ENCODE measurements at regions not wholly inside any gene's neighbourhood (a gene's known extent, or its start where the extent isn't known, plus 50 kb on each side); places are given as distances from the start of the nearest gene placed in this dataset.

DNA sequence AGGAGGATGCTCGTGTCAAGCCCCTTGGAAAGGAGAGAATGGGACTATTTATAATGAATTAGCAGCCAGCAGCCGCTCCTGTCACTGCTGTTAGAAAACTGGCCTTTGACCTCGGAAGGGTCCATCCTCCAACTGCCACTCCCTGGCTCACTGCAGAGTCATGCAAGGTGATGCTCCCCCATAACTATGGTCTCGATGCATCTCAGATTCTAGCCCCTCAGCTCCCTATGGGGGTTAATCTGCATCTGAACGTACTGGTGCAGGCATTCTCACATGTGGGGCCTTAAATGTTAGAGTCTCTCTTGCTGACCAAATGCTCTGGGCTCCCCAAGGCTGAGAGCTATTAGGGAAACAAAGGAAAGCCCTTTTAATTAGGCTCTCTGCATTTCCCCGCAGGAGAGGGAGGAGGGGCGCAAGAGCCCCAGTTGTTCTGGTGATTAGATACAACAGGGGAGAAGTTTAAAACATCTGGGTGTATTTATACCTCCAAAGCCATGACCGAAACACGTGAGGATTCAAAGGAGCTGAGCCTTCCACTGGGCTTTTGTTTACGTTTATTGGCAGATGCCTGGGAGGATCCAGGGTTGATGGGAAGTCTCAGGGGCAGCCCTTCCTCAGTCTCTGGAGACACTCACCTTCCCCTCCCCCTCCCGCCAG is 182.5 kb downstream of the OPA1 start:
- 64% methylated on average over 11 of the region's 11 CpGs for WGBS (ENCODE audit: low lambda C conversion rate, missing lambda C conversion rate)
- no peak for DNase-seq (ENCODE audit: low spot score)
- H4K20me1 ChIP-seq (ENCODE audit: insufficient read depth, poor library complexity, severe bottlenecking), result no peaks in the 10 kb centered on the region
- no peaks in the 10 kb centered on the region for H3K9me2 ChIP-seq (replicated peaks; ENCODE audit: insufficient read depth)
- H3K27me3 ChIP-seq, result no peaks in the 10 kb centered on the region
- H3K4me2 ChIP-seq, result no peak overlapping the region
- H3K4me1 ChIP-seq (ENCODE audit: insufficient read depth), result peaks cover 13% of the 10 kb centered on the region
- no peak overlapping the region for H2AFZ ChIP-seq
- H3K9me3 ChIP-seq (ENCODE audit: low read depth), result no peaks in the 10 kb centered on the region
- no peak overlapping the region for H3K27ac ChIP-seq
- TF ChIP-seq, protein P1, sequence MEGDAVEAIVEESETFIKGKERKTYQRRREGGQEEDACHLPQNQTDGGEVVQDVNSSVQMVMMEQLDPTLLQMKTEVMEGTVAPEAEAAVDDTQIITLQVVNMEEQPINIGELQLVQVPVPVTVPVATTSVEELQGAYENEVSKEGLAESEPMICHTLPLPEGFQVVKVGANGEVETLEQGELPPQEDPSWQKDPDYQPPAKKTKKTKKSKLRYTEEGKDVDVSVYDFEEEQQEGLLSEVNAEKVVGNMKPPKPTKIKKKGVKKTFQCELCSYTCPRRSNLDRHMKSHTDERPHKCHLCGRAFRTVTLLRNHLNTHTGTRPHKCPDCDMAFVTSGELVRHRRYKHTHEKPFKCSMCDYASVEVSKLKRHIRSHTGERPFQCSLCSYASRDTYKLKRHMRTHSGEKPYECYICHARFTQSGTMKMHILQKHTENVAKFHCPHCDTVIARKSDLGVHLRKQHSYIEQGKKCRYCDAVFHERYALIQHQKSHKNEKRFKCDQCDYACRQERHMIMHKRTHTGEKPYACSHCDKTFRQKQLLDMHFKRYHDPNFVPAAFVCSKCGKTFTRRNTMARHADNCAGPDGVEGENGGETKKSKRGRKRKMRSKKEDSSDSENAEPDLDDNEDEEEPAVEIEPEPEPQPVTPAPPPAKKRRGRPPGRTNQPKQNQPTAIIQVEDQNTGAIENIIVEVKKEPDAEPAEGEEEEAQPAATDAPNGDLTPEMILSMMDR (IDR thresholded peaks at IDR 0.05; ENCODE audit: poor library complexity), result no peak
- TF ChIP-seq EZH2phosphoT487 (IDR thresholded peaks at IDR 0.05; ENCODE audit: low read depth, severe bottlenecking, unreplicated experiment) (no peak), EZH2 (IDR thresholded peaks at IDR 0.05; ENCODE audit: borderline replicate concordance) (no peak)
- H3K79me2 ChIP-seq, result no peaks in the 10 kb centered on the region
- no peak overlapping the region for H3K4me3 ChIP-seq
- no peaks in the 10 kb centered on the region for H3K36me3 ChIP-seq (replicated peaks; ENCODE audit: insufficient read depth, low read depth)

DNA sequence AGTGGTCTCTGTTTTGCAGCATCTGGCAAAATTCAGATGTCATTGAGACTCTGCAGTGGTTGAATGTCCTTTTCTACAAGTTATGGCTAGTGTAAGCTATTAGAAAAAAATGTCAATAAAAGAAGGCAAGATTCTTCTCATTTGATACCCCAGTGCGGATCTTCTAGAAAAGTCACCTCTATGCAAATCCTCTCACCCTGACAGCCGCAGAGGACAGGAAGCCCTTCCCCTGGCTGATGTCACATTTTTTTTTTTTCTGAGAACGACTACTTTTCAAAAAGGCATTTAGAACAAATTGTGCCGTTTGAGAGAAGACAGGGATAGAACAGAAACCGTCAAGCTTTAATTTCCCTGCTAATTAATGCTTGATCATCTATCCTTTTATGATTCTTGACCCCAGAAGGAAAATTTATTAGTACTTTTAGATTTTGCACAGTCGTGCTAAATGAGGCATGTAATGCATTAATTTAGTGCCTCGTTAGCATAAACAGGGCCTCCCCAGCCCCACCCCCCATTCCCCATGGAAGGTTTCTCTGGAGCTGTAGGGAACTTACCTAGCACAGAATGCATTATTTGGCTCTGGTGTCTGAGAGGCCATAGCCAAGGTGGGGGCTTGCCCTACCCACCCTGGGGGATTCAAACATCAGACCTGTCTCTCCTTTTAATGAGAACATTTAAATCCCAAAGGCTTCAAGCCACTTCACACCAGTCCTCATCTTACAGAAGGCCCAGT is 183.8 kb downstream of the OPA1 start:
- TF ChIP-seq EZH2phosphoT487 (IDR thresholded peaks at IDR 0.05; ENCODE audit: low read depth, severe bottlenecking, unreplicated experiment), result no peak
- TF ChIP-seq, protein P1 (IDR thresholded peaks at IDR 0.05; ENCODE audit: poor library complexity), result no peak
- no peak for TF ChIP-seq EZH2 (IDR thresholded peaks at IDR 0.05; ENCODE audit: borderline replicate concordance)
- Histone ChIP-seq H3K9me2 (replicated peaks; ENCODE audit: insufficient read depth) (no peaks in the 10 kb centered on the region), H3K36me3 (replicated peaks; ENCODE audit: insufficient read depth, low read depth) (no peaks in the 10 kb centered on the region), H3K4me3 (no peak overlapping the region), H3K27me3 (no peaks in the 10 kb centered on the region), H3K4me1 (ENCODE audit: insufficient read depth) (peaks cover 24% of the 10 kb centered on the region), H2AFZ (no peak overlapping the region), H4K20me1 (ENCODE audit: insufficient read depth, poor library complexity, severe bottlenecking) (no peaks in the 10 kb centered on the region), H3K79me2 (no peaks in the 10 kb centered on the region), H3K27ac (no peak overlapping the region), H3K9me3 (ENCODE audit: low read depth) (no peaks in the 10 kb centered on the region), H3K4me2 (no peak overlapping the region)
- 64% methylated on average over 7 of the region's 7 CpGs for WGBS (ENCODE audit: low lambda C conversion rate, missing lambda C conversion rate)
- DNase-seq (ENCODE audit: low spot score), result no peak

DNA sequence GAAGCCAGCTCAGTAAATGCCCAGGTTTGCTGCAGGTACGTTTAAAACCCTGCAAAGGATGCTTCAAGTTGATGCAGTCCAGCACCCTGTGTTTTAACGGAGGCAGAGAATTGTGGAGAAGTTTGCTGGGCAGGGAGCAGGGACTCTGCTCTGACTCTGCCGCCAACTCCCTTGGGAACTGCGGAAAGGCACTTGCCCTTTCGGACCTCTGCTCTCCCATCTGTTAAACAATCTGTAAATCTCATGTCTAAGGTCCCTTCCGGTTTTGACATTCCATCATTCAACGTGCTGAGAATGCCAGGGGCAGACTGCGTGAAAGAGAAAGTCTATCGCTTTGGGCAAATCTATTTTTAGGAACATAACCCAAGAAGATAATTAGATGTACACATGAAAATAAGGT is 184.5 kb downstream of the OPA1 start:
- no peak for DNase-seq (ENCODE audit: low spot score)
- Histone ChIP-seq H3K4me1 (ENCODE audit: insufficient read depth) (peaks cover 28% of the 10 kb centered on the region), H3K9me2 (replicated peaks; ENCODE audit: insufficient read depth) (no peaks in the 10 kb centered on the region)

More for the DNA sequence above, 184.5 kb downstream of the OPA1 start:
- Histone ChIP-seq H3K27me3 (no peaks in the 10 kb centered on the region), H3K4me2 (no peak overlapping the region), H3K79me2 (no peaks in the 10 kb centered on the region), H2AFZ (no peak overlapping the region), H3K27ac (no peak overlapping the region), H3K36me3 (replicated peaks; ENCODE audit: insufficient read depth, low read depth) (no peaks in the 10 kb centered on the region), H3K9me3 (ENCODE audit: low read depth) (no peaks in the 10 kb centered on the region), H4K20me1 (ENCODE audit: insufficient read depth, poor library complexity, severe bottlenecking) (no peaks in the 10 kb centered on the region), H3K4me3 (no peak overlapping the region)
- 46% methylated on average over 9 of the region's 9 CpGs for WGBS (ENCODE audit: low lambda C conversion rate, missing lambda C conversion rate)
- TF ChIP-seq EZH2phosphoT487 (IDR thresholded peaks at IDR 0.05; ENCODE audit: low read depth, severe bottlenecking, unreplicated experiment) (no peak), EZH2 (IDR thresholded peaks at IDR 0.05; ENCODE audit: borderline replicate concordance) (no peak)
- TF ChIP-seq, protein P1 (IDR thresholded peaks at IDR 0.05; ENCODE audit: poor library complexity), result no peak

Data from hepatocyte (in vitro differentiated cells).